Hepatocyte (in vitro differentiated cells): ENCODE measurements at regions not wholly inside any gene's neighbourhood (a gene's known extent, or its start where the extent isn't known, plus 50 kb on each side); places are given as distances from the start of the nearest gene placed in this dataset.

Source experiments
- CTCF ChIP-seq: fragments of 200-600 bp; sonication (generic); IDR thresholded peaks from 2 replicates; pipeline ENCODE4 v1.5.1; 2016; ENCODE audit warnings: antibody characterized with exemption, mild to moderate bottlenecking; ENCODE audit not compliant: poor library complexity
- EZH2 ChIP-seq: fragments of 200-600 bp; sonication (generic); IDR thresholded peaks from 2 replicates; pipeline ENCODE4 v1.6.1; 2016; ENCODE audit warnings: antibody characterized with exemption, mild to moderate bottlenecking, borderline replicate concordance
- EZH2phosphoT487 ChIP-seq: fragments of 200-600 bp; sonication (generic); IDR thresholded peaks from one replicate; pipeline ENCODE4 v1.6.1; 2018; ENCODE audit warnings: antibody characterized with exemption, mild to moderate bottlenecking, low read depth, moderate library complexity; ENCODE audit not compliant: unreplicated experiment, severe bottlenecking

GRCh38 chr14:25220514-25220913 lies 170.6 kb upstream of the STXBP6 start:
- TF ChIP-seq CTCF (no peak), EZH2phosphoT487 (no peak), EZH2 (no peak)
